WTC11 (cell line): ENCODE measurements at regions not wholly inside any gene's neighbourhood (a gene's known extent, or its start where the extent isn't known, plus 50 kb on each side); places are given as distances from the start of the nearest gene placed in this dataset.

Source experiments
- ATAC-seq: fragments of 200-7000 bp; cut with Tn5 transposase; 2 replicates; pipeline ENCODE4 v1.10.0; 2021; ENCODE audit warnings: mild to moderate bottlenecking, moderate library complexity
- CTCF ChIA-PET: fragments of 300-600 bp; sonication (Branson Sonifier 250); formaldehyde crosslinking; loops from one replicate; lab custom pipeline; 2021; ENCODE audit warnings: antibody characterized with exemption; lab: Charles Lee
- POLR2A ChIA-PET: fragments of 350-600 bp; sonication (Branson Sonifier 250); formaldehyde crosslinking; loops from one replicate; lab custom pipeline; 2021; ENCODE audit warnings: antibody characterized with exemption; lab: Charles Lee
- DNase-seq: peaks from one replicate; pipeline ENCODE4 v3.0.0; 2021; ENCODE audit warnings: low spot score
- H3K27ac Mint-ChIP-seq: 2 replicates; pipeline ENCODE4 v1.8.0; 2021; ENCODE audit warnings: mixed read lengths
- H3K27me3 Mint-ChIP-seq: 2 replicates; pipeline ENCODE4 v1.8.0; 2021; ENCODE audit warnings: low read depth, mild to moderate bottlenecking, moderate library complexity, mixed read lengths
- H3K36me3 Mint-ChIP-seq: 2 replicates; pipeline ENCODE4 v1.8.0; 2021; ENCODE audit warnings: mixed read lengths
- H3K4me1 Mint-ChIP-seq: 2 replicates; pipeline ENCODE4 v1.8.0; 2022; ENCODE audit warnings: mixed read lengths
- H3K4me3 Mint-ChIP-seq: 2 replicates; pipeline ENCODE4 v1.8.0; 2021; ENCODE audit warnings: mild to moderate bottlenecking, moderate library complexity, mixed read lengths
- H3K9me3 Mint-ChIP-seq: 2 replicates; pipeline ENCODE4 v1.8.0; 2021; ENCODE audit warnings: mixed read lengths
- CBFB ChIP-seq: sonication (generic); formaldehyde crosslinking; IDR thresholded peaks from 2 replicates; pipeline ENCODE4 v1.8.1; 2022; ENCODE audit warnings: mild to moderate bottlenecking, low read depth, missing genetic modification reagents
- FOXJ3 ChIP-seq: sonication (generic); formaldehyde crosslinking; IDR thresholded peaks from 2 replicates; pipeline ENCODE4 v1.9.0; 2021; ENCODE audit warnings: missing genetic modification reagents, mild to moderate bottlenecking, borderline replicate concordance
- FOXK1 ChIP-seq: sonication (generic); formaldehyde crosslinking; IDR thresholded peaks from 2 replicates; pipeline ENCODE4 v1.8.0; 2022; ENCODE audit warnings: mild to moderate bottlenecking, moderate library complexity, missing genetic modification reagents
- FOXP1 ChIP-seq: sonication (generic); formaldehyde crosslinking; IDR thresholded peaks from 2 replicates; pipeline ENCODE4 v1.8.0; 2022; ENCODE audit warnings: missing genetic modification reagents, mild to moderate bottlenecking, moderate library complexity, borderline replicate concordance
- HMGA2 ChIP-seq: fragments of 250-450 bp; sonication (Bioruptor Pico); IDR thresholded peaks from 2 replicates; pipeline ENCODE4 v1.4.0; 2021; ENCODE audit warnings: mild to moderate bottlenecking, moderate library complexity
- SP1 ChIP-seq: sonication (generic); formaldehyde crosslinking; conservative IDR thresholded peaks from 2 replicates; pipeline ENCODE4 v1.8.1; 2022; ENCODE audit warnings: missing genetic modification reagents
- TEAD1 ChIP-seq: sonication (generic); formaldehyde crosslinking; IDR thresholded peaks from 2 replicates; pipeline ENCODE4 v1.8.0; 2022; ENCODE audit warnings: mild to moderate bottlenecking, missing genetic modification reagents
- ZNF121 ChIP-seq: sonication (generic); formaldehyde crosslinking; IDR thresholded peaks from 2 replicates; pipeline ENCODE4 v1.8.0; 2023; ENCODE audit warnings: missing genetic modification reagents
- ZNF138 ChIP-seq: sonication (generic); formaldehyde crosslinking; conservative IDR thresholded peaks from 2 replicates; pipeline ENCODE4 v1.8.1; 2022; ENCODE audit warnings: mild to moderate bottlenecking, moderate library complexity, missing genetic modification reagents
- ZNF219 ChIP-seq: sonication (generic); formaldehyde crosslinking; IDR thresholded peaks from 2 replicates; pipeline ENCODE4 v1.8.0; 2023; ENCODE audit warnings: missing genetic modification reagents, mild to moderate bottlenecking, borderline replicate concordance
- ZNF263 ChIP-seq: sonication (generic); formaldehyde crosslinking; IDR thresholded peaks from 2 replicates; pipeline ENCODE4 v1.8.1; 2022; ENCODE audit warnings: low read depth, mild to moderate bottlenecking, moderate library complexity, missing genetic modification reagents
- ZNF396 ChIP-seq: fragments of 250-450 bp; sonication (Bioruptor Pico); IDR thresholded peaks from 2 replicates; pipeline ENCODE4 v1.8.0; 2021; ENCODE audit warnings: mild to moderate bottlenecking, moderate library complexity, borderline replicate concordance
- ZNF671 ChIP-seq: fragments of 250-450 bp; sonication (Bioruptor Pico); IDR thresholded peaks from 2 replicates; pipeline ENCODE4 v1.8.0; 2021; ENCODE audit warnings: mild to moderate bottlenecking
- TF ChIP-seq, protein P1 (sequence below): sonication (generic); formaldehyde crosslinking; IDR thresholded peaks from 2 replicates; pipeline ENCODE4 v1.8.0; 2023; ENCODE audit warnings: missing genetic modification reagents
- TF ChIP-seq, protein P2 (sequence below): sonication (generic); formaldehyde crosslinking; IDR thresholded peaks from 2 replicates; pipeline ENCODE4 v1.8.1; 2023; ENCODE audit warnings: mild to moderate bottlenecking, missing genetic modification reagents
- TF ChIP-seq, protein P3 (sequence below): sonication (generic); formaldehyde crosslinking; IDR thresholded peaks from 2 replicates; pipeline ENCODE4 v1.8.0; 2022; ENCODE audit warnings: mild to moderate bottlenecking, missing genetic modification reagents
- TF ChIP-seq, protein P4 (sequence below): sonication (generic); formaldehyde crosslinking; IDR thresholded peaks from 2 replicates; pipeline ENCODE4 v1.8.0; 2023; ENCODE audit warnings: mild to moderate bottlenecking, missing genetic modification reagents
- TF ChIP-seq, protein P5 (sequence below): sonication (generic); formaldehyde crosslinking; IDR thresholded peaks from 2 replicates; pipeline ENCODE4 v1.8.0; 2022; ENCODE audit warnings: mild to moderate bottlenecking, missing genetic modification reagents
- TF ChIP-seq, protein P6 (sequence below): sonication (generic); formaldehyde crosslinking; IDR thresholded peaks from 2 replicates; pipeline ENCODE4 v1.8.1; 2022; ENCODE audit warnings: mild to moderate bottlenecking, missing genetic modification reagents, moderate library complexity, borderline replicate concordance
- TF ChIP-seq, protein P7 (sequence below): sonication (generic); formaldehyde crosslinking; IDR thresholded peaks from 2 replicates; pipeline ENCODE4 v1.8.0; 2022; ENCODE audit warnings: mild to moderate bottlenecking, missing genetic modification reagents
- TF ChIP-seq, protein P8 (sequence below): sonication (generic); formaldehyde crosslinking; IDR thresholded peaks from 2 replicates; pipeline ENCODE4 v1.8.0; 2022; ENCODE audit warnings: mild to moderate bottlenecking, missing genetic modification reagents

DNA sequence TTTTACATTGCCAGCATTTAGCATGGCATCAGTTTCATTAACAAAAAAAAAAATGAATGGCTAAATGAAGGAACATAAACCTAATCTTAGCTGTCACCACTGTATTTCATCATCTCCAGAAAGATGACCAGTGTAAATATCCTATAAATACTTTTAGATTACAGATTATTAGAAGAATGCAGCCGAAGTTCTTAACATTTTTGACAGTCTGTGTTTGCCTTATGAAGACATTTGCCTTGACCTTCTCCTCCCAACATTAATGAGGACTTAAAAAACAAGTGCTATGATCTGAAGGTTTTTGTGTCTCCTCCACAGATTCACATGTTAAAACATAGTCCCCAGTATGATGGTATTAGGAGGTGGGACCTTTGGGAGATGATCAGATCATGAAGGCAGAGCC is 253.0 kb downstream of the SNAPC1 start:
- no peaks in the 10 kb centered on the region for H3K36me3 Mint-ChIP-seq
- ATAC-seq = no peak

DNA sequence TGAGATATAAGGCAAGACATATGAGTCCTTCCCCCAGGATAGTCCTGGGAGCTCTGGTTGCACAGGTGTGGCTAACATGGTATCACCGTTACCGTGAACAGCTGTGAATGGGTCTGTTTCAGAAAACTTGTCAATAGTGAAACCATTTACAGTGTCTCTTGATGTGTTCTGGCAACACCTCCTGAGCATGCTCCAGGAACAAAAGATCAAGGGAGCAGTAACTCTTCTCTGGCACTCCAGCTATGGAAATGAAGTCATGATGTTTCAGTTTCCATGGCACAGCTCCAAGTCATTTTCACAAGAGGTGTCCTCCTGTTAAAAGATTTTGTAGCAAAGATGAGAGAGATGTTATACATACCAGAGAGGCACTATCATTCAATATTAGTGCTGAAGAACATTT is 253.7 kb downstream of the SNAPC1 start:
- ATAC-seq (no peak), DNase-seq (no peak)
- ChIA-PET POLR2A (no interaction called here), CTCF (no interaction called here)
- peaks cover 9% of the 10 kb centered on the region for H3K9me3 Mint-ChIP-seq
- H3K27ac Mint-ChIP-seq = no peak overlapping the region
- no peaks in the 10 kb centered on the region for H3K36me3 Mint-ChIP-seq
- H3K27me3 Mint-ChIP-seq = no peaks in the 10 kb centered on the region
- H3K4me3 Mint-ChIP-seq = no peak overlapping the region
- TF ChIP-seq CBFB (CRISPR knock-in tag) (no peak), FOXK1 (CRISPR knock-in tag) (no peak)
- TF ChIP-seq, protein P1, sequence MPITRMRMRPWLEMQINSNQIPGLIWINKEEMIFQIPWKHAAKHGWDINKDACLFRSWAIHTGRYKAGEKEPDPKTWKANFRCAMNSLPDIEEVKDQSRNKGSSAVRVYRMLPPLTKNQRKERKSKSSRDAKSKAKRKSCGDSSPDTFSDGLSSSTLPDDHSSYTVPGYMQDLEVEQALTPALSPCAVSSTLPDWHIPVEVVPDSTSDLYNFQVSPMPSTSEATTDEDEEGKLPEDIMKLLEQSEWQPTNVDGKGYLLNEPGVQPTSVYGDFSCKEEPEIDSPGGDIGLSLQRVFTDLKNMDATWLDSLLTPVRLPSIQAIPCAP = no peak
- TF ChIP-seq, protein P2, sequence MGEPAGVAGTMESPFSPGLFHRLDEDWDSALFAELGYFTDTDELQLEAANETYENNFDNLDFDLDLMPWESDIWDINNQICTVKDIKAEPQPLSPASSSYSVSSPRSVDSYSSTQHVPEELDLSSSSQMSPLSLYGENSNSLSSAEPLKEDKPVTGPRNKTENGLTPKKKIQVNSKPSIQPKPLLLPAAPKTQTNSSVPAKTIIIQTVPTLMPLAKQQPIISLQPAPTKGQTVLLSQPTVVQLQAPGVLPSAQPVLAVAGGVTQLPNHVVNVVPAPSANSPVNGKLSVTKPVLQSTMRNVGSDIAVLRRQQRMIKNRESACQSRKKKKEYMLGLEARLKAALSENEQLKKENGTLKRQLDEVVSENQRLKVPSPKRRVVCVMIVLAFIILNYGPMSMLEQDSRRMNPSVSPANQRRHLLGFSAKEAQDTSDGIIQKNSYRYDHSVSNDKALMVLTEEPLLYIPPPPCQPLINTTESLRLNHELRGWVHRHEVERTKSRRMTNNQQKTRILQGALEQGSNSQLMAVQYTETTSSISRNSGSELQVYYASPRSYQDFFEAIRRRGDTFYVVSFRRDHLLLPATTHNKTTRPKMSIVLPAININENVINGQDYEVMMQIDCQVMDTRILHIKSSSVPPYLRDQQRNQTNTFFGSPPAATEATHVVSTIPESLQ (CRISPR knock-in tag) = no peak
- H3K4me1 Mint-ChIP-seq = no peaks in the 10 kb centered on the region

More for the DNA sequence above, 253.0 kb downstream of the SNAPC1 start:
- Mint-ChIP-seq H3K27me3 (no peaks in the 10 kb centered on the region), H3K4me1 (no peaks in the 10 kb centered on the region), H3K4me3 (no peak overlapping the region), H3K9me3 (peaks cover 9% of the 10 kb centered on the region), H3K27ac (no peak overlapping the region)
- TF ChIP-seq HMGA2 (CRISPR knock-in tag) (no peak), ZNF396 (CRISPR knock-in tag) (no peak), ZNF138 (CRISPR knock-in tag) (no peak), TEAD1 (CRISPR knock-in tag) (no peak)
- ChIA-PET CTCF (no interaction called here), POLR2A (no interaction called here)
- DNase-seq = no peak

DNA sequence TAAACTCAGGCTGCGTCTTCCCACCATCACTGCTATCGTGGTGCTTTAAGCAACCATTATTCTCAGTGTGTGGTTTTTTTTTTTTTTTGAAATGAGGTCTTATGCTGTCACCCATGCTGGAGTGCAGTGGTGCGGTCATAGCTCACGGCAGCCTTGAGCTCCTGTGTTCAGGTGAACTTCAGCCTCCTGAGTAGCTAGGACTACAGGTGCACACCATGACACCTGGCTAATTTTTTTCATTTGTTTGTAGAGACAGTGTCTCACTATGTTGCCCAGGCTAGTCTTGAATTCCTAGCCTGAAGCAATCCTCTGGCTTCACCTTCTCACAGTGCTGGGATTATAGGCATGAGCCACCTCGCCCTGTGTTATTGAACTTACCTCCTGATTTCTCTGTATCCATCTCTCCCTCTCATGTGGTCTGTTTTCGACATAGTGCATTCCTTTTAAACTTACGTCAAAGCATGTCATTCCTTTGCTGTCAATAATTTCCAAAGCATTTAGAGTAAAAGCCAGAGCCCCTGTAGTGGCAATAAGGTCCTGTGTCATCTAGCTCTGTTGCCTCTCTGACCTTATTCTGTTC is 255.5 kb downstream of the SNAPC1 start:
- DNase-seq (no peak), ATAC-seq (no peak)
- Mint-ChIP-seq H3K27ac (no peak overlapping the region), H3K36me3 (no peaks in the 10 kb centered on the region), H3K9me3 (peaks cover 4% of the 10 kb centered on the region), H3K4me3 (no peak overlapping the region), H3K4me1 (no peaks in the 10 kb centered on the region), H3K27me3 (no peaks in the 10 kb centered on the region)
- POLR2A ChIA-PET = no interaction called here
- CTCF ChIA-PET = interaction anchor here (0.7 kb wide), 2 partner anchors 10 to 161 kb away, joined by 3 to 4 read pairs; no protein-coding TSS in a partner anchor
- TF ChIP-seq ZNF121 (no peak), ZNF138 (CRISPR knock-in tag) (no peak), FOXJ3 (CRISPR knock-in tag) (no peak), ZNF219 (no peak), ZNF263 (no peak), ZNF671 (CRISPR knock-in tag) (no peak), SP1 (CRISPR knock-in tag) (no peak), FOXP1 (CRISPR knock-in tag) (no peak)
- TF ChIP-seq, protein P3, sequence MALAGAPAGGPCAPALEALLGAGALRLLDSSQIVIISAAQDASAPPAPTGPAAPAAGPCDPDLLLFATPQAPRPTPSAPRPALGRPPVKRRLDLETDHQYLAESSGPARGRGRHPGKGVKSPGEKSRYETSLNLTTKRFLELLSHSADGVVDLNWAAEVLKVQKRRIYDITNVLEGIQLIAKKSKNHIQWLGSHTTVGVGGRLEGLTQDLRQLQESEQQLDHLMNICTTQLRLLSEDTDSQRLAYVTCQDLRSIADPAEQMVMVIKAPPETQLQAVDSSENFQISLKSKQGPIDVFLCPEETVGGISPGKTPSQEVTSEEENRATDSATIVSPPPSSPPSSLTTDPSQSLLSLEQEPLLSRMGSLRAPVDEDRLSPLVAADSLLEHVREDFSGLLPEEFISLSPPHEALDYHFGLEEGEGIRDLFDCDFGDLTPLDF (CRISPR knock-in tag) = no peak
- TF ChIP-seq, protein P4, sequence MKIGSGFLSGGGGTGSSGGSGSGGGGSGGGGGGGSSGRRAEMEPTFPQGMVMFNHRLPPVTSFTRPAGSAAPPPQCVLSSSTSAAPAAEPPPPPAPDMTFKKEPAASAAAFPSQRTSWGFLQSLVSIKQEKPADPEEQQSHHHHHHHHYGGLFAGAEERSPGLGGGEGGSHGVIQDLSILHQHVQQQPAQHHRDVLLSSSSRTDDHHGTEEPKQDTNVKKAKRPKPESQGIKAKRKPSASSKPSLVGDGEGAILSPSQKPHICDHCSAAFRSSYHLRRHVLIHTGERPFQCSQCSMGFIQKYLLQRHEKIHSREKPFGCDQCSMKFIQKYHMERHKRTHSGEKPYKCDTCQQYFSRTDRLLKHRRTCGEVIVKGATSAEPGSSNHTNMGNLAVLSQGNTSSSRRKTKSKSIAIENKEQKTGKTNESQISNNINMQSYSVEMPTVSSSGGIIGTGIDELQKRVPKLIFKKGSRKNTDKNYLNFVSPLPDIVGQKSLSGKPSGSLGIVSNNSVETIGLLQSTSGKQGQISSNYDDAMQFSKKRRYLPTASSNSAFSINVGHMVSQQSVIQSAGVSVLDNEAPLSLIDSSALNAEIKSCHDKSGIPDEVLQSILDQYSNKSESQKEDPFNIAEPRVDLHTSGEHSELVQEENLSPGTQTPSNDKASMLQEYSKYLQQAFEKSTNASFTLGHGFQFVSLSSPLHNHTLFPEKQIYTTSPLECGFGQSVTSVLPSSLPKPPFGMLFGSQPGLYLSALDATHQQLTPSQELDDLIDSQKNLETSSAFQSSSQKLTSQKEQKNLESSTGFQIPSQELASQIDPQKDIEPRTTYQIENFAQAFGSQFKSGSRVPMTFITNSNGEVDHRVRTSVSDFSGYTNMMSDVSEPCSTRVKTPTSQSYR = no peak
- TF ChIP-seq, protein P5, sequence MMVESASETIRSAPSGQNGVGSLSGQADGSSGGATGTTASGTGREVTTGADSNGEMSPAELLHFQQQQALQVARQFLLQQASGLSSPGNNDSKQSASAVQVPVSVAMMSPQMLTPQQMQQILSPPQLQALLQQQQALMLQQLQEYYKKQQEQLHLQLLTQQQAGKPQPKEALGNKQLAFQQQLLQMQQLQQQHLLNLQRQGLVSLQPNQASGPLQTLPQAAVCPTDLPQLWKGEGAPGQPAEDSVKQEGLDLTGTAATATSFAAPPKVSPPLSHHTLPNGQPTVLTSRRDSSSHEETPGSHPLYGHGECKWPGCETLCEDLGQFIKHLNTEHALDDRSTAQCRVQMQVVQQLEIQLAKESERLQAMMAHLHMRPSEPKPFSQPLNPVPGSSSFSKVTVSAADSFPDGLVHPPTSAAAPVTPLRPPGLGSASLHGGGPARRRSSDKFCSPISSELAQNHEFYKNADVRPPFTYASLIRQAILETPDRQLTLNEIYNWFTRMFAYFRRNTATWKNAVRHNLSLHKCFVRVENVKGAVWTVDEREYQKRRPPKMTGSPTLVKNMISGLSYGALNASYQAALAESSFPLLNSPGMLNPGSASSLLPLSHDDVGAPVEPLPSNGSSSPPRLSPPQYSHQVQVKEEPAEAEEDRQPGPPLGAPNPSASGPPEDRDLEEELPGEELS (CRISPR knock-in tag) = no peak
- TF ChIP-seq, protein P6, sequence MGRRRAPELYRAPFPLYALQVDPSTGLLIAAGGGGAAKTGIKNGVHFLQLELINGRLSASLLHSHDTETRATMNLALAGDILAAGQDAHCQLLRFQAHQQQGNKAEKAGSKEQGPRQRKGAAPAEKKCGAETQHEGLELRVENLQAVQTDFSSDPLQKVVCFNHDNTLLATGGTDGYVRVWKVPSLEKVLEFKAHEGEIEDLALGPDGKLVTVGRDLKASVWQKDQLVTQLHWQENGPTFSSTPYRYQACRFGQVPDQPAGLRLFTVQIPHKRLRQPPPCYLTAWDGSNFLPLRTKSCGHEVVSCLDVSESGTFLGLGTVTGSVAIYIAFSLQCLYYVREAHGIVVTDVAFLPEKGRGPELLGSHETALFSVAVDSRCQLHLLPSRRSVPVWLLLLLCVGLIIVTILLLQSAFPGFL (CRISPR knock-in tag) = no peak
- TF ChIP-seq, protein P7, sequence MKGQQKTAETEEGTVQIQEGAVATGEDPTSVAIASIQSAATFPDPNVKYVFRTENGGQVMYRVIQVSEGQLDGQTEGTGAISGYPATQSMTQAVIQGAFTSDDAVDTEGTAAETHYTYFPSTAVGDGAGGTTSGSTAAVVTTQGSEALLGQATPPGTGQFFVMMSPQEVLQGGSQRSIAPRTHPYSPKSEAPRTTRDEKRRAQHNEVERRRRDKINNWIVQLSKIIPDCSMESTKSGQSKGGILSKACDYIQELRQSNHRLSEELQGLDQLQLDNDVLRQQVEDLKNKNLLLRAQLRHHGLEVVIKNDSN (CRISPR knock-in tag) = no peak
- TF ChIP-seq, protein P8, sequence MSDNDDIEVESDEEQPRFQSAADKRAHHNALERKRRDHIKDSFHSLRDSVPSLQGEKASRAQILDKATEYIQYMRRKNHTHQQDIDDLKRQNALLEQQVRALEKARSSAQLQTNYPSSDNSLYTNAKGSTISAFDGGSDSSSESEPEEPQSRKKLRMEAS (CRISPR knock-in tag) = no peak
